GM21367 (cell line): ENCODE measurements at regions not wholly inside any gene's neighbourhood (a gene's known extent, or its start where the extent isn't known, plus 50 kb on each side); places are given as distances from the start of the nearest gene placed in this dataset.
"Not testable (repeated sequence)": the region's sequence is repeated elsewhere in the genome, so short reads cannot be mapped to it uniquely, and the experiment has no call there.

Source experiments
- ATAC-seq: cut with Tn5 transposase; IDR thresholded peaks from one replicate; pipeline ENCODE4 v1.9.1; 2021; ENCODE audit not compliant: unreplicated experiment

DNA sequence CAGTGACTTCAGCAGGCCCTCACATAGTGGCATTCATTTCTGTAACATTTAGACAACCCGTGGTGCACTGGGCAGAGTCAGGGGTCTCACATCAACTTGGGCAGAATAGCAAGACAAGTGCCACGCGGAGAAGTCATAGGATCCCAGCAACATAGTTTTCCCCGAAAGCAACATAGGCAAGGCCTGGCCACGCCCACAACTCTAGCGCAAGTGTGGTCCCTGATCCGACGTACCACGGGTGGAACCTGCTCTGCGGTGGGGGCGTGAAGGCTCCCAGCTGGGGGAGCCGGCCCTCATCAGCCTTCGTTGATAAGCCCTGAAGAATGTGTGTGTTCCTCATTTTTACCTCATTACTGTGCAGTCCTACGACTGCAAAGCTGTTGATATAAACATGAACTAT lies 261.2 kb downstream of the EIPR1 start:
- ATAC-seq: no peak

DNA sequence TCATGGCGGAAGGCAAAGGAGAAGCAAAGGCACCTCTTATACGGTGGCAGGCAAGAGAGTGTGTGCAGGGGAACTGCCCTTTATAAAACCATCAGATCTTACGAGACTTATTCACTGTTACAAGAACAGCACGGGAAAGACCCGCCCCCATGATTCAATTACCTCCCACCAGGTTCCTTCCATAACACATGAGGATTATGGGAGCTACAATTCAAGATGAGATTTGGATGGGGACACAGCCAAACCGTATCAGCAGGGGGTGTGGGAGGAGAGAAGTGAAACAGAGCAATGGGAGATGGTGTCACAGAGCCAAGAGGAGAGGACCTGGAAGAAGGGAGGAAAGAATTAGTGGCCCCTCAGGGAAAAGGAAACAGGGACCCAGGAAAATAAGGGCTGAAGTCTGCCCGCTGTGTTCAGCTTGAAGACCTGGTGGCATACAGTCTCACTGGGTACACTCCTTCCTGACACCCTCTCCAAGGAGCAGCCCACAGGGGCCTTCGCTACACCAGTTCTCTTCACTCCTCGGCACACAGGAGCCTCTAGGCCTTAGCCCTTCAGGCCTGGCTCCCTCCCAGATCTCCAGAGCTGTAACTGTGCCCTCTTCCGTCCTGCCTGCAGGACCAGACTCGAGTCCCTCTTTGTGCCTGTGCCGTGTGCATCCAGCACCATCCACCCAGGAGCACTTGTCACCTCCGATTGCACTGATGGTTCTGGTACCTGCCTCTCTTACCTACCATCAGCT lies 262.1 kb downstream of the EIPR1 start:
- no peak for ATAC-seq

GRCh38 chr2:3114406-3115185 lies 263.0 kb downstream of the EIPR1 start:
- ATAC-seq: no peak

DNA sequence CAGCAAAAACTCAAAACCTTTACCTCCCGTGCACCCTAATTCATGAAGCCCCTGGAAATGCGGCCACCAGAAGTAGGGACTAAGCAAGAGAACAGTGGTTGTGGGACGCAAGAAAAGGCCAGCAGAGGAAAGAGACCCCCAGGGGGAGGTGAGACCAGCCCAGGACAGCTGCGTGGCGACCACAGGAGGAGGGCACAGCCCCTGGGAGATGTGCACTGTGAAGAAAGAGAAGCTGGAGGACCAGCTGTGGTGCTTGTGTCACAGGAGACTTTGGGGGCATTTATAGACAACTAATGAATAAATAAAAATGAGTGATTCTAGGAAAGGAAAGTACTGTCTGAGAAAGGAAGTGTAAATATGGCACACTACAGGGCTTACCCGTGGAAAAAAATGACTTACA lies 263.8 kb downstream of the EIPR1 start:
- no peak for ATAC-seq

GRCh38 chr2:3113122-3113521 lies 264.5 kb downstream of the EIPR1 start:
- no peak for ATAC-seq

GRCh38 chr2:3112553-3112952 lies 265.1 kb downstream of the EIPR1 start:
- no peak for ATAC-seq

DNA sequence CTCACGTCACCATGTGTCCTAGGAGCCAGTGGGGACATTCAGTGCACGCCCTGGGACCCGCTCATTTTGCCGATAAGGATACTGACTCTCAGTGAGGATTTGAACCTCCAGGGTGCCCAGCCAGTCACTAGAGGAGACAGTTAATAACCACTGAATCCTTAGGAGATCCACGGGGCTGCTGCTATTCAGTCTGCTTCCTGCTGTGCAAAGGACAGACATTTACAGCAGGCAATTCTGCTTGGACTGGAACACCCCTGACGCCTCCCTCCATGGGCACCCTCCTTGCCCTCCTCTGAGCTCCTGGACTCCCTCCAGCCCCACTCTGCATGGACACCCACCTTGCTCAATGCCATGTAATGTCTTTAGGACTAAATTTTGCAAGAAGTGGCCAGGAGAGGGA lies 265.5 kb downstream of the EIPR1 start:
- ATAC-seq: no peak

DNA sequence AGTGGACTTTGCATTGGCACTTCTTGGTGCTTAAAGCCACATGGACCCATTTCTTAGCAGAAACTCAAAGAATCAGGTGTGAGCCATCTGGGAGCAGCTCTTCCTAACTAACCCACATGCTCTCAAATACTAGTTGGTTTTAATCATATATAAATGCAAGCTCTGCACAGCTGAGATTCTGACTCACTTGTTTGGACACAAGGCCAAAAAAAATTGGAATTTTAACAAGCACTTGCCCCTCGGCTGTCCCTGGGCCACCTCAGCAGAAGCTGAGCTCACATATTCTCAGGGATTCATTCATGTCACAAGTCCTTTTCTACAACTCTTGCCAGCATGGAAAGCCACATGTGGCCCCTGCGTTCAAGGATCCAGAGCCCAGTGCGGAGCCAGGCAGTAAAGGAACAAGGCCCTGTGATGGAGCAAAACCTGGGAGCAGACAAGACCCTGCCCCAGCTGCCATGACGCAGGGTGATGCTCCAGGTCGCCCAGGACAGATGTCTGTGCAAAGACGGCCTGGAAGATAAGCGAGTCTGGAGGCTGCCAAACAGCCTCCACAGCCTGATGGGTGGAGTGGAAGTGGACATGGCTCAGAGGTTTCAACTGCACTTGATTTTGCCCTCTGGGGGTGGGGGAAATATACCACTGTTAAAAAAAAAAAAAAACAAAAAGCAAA lies 266.5 kb downstream of the EIPR1 start:
- ATAC-seq: no peak

- no peak for ATAC-seq
Measured at GRCh38 chr2:3110555-3110954, 267.1 kb downstream of the EIPR1 start.

GRCh38 chr2:3108710-3109702 lies 268.6 kb downstream of the EIPR1 start:
- no peak for ATAC-seq

DNA sequence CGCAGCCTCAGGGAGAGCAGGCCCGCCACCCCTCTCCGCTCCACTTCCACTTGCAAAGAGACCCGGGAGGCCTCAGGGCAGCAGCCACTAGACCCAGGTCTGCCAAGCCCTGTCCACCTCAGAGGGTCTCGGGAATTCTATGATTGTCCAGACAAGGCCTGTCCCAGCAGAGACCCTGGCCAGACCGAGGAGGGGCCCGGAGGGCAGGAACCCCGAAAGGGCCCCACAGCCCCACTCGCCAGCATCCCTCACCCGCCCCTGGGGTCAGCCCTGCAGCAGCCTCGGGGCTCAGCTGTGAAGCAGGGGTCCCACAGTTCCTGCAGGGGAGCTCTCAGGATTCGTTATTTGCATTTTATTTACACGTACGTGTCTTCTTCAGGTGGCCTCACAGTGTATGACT lies 269.5 kb downstream of the EIPR1 start:
- ATAC-seq: no peak

- ATAC-seq: no peak
Measured at GRCh38 chr2:3107567-3107966, 270.1 kb downstream of the EIPR1 start.

DNA sequence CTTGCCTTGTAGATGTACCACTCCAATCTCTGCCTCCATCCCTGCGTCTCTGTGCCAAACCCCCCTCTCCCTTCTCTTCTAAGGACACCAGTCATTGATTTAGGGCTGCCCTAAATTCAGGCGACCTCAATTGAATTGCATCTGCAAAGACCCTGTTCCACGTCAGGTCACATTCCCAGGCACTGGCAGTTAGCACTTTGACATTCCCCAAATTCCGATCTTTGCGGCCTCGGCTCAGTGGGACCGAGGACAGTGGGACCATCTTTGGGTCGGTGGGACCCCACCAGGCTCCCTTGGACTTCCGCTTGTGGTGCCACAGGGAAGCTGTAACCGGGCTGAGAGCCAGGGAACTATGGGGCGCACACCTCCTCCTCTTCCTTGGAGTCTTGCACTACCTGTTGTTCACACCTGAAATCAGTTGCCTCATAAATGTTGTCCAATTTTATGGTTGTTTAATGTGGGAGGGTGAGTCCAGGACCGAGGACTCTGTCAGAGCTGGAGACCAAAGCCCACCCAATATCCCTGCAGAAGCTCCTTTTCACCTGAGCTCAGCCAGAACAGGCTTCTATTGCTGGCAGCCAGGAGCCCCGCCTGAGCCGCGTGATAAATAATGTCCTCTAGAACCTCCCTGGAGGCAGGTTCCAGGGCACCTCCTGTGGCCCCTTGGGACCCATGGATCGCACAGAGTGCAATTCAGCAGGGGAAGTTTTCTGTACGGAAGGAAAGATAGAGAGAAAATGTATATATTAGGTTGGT lies 271.6 kb downstream of the EIPR1 start:
- no peak for ATAC-seq

- ATAC-seq: not testable (repeated sequence)
Measured at GRCh38 chr2:3104958-3105813, 272.4 kb downstream of the EIPR1 start.

DNA sequence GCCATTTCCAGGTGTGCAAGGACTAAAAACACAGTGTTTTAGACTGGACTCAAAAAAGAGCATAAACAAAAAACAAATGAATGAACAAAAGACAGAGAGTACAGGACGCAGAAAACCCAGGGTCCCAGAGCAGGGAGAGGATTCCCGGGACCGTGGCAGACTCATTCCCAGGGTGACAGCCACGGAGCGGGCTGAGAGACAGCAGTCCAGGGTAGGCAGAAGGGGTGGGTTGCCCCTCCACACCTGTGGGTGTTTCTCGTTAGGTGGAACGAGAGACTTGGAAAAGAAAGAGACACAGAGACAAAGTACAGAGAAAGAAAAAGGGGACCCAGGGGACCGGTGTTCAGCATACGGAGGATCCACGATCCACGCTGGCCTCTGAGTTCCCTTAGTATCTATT lies 273.4 kb downstream of the EIPR1 start:
- no peak for ATAC-seq

DNA sequence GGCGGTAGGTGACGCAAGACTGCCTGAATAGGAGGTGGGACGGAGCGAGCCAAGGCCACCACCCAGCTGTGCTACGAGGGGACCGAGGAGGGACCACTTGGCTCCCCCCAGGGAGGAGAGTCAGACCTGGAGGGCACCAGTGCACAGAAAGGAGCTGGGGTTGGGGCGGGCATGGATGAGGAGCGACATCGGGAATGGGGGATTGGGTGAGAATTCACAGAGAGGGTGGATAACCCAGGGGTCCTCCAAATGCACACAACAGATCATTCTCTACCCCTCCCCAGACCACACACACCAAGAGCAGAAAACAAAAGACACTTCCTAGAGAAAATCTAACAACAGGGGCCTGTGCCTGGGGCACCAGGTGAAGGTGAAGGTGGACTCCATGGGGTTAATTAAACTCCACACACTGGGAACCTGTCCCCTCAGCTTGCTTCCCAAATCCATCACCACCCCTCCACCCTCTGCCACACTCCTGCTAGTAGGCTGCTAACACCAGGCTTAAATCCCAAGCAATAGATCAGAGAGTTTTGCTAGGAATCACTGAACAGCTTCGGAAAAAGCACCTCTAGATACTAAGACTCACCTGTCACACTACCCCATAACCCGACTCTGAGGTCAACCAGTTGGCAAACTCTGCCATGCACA lies 274.6 kb downstream of the EIPR1 start:
- no peak for ATAC-seq

DNA sequence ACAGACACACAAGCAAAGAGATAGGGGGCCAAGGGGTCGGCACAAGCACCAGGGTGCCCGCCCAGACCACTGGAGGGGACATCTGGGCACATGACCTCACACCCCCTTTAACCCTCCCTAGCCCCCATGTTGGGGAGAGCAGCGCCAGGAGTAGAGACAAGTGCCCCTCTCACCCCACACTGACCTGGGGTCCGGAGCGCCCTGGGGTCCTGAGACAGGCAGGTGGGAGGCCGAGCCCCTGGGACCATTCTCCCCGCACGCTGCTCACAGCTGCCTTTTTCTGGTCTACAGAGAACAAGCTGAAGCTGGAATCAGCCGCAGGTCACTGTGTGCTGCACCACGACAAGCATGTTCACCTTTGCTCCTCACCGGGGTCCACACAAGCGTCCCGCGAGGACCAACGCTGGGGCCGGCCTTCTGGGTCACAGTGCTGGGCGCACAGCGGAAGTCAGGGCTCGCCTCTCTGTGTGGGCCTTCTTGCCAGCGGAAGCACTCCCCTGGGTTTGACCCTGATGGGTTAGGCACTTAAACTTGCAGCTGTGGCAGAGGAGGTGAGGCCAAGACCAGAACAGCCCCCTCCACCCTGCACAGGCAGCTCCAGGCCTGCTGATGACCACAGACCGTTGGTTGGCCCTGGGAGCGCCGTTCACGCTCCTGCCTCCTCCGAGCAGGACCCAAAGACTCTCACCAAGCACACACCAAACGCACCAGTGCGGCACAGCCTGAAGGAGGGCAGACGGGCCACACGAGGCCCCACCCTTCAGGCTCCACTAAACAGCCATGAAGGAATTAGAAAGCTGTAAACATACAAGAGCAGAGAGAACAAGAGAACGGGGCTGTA lies 275.3 kb downstream of the EIPR1 start:
- no peak for ATAC-seq
